ENCODE measurements at regions not wholly inside any gene's neighbourhood (a gene's known extent, or its start where the extent isn't known, plus 50 kb on each side); places are given as distances from the start of the nearest gene placed in this dataset.
"Not testable (repeated sequence)": the region's sequence is repeated elsewhere in the genome, so short reads cannot be mapped to it uniquely, and the experiment has no call there.

DNA sequence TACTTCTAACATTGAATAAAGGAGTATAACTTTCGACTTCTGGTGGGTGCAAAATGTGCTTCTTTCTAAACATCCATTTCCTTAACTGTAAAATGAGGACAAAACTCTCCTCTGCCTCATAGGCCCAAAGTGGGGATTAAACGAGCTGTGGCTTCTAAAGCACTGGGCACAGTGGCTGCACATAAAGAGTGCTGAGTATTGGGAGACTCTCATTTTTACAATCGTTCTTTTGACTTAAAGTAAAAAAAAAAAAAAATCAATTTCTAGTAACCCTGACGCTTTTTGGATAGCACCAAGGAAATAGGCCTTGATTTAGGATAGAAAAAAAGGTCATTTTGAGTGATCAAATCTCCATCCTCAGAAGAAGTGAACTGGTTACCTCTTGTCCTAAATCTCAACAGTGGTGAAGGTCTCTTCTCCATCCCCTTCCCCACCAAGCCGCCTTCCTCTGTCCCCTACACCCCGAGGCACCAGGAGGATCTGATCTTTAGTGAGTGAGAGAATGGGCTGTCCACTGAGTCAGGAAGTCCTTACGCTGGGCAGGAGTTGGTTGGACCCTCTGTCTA is 161.6 kb downstream of the DDX1 start:
- DNase-seq (ENCODE audit: low spot score): no peak

DNA sequence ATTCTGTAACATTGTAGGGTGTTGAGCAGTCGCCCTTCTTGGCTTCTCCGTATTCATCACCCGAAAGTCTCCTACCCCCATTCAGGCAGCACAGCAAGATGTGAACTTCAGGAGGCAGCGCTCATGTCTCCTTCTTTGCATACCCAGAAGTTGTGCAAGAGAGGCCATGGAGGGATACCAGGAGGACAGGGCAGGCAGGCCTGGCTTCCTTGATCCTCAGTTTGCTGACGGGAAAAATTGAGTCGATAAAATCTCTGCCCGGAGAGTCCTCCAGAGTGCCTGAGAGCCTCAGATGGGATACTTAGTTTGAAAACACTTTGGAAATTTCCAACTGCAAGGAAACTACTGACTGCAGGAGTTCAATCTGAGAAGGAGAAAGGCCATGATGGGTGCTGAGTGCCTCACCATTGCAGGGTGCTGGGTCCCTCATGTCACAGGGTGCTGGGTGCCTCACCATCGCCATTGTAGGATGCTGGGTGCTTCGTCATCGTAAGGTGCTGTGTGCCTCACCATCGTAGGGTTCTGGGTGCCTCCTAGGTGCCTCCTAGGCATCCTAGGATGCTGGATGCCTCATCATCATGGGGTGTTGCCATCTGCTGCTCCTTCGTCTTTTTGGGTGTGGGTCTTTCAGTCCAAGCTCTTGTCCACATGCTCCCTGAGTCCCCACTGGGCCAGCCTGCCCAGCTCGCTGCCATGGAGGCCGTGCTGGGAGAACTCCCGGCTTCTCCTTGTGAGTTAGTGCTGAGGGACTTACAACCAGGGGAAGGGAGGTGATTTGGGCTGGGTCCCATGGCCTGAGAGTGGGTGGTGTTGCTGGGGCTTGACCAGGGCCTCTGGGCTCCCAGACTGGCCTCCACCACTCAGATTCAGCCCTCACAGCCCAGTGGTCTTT is 162.4 kb downstream of the DDX1 start:
- DNase-seq (ENCODE audit: low spot score): no peak

DNA sequence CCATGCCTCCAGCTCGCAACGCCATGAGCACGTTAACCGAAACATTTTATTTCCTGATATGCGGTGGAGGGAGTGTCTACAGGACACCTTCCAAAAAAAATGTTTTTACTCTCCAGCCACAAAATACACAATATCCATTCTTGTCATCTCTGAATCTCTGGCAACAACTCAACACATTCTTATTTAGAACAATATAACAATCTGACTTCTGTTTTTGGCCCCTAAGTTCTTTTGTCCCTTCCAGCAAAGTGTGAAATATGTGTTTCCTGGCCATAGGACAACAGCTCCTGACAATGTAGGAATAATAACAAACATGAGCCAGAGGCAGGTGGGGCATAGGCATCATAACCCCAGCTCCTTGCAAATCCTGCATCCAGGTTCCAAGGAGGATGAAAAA is 163.0 kb downstream of the DDX1 start:
- no peak for DNase-seq (ENCODE audit: low spot score)

DNA sequence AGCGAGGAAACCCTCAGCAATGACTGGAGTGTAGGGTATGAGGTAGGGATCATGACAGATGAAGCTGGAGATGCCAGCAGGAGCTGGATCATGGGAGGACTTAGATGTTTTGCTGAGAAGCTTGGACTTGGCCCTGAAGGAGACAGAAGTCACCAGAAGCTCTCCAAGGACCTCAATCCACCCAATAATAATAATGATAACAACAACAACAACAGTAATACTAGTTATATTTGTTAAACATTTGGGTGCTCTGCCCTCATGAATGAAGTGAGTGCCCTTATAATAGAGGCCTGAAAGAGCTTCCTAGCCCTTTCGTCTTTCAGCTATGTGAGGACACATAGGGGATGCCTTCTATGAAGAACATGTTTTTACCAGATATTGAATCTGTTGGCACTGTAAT is 163.9 kb downstream of the DDX1 start:
- DNase-seq (ENCODE audit: low spot score): no peak

DNA sequence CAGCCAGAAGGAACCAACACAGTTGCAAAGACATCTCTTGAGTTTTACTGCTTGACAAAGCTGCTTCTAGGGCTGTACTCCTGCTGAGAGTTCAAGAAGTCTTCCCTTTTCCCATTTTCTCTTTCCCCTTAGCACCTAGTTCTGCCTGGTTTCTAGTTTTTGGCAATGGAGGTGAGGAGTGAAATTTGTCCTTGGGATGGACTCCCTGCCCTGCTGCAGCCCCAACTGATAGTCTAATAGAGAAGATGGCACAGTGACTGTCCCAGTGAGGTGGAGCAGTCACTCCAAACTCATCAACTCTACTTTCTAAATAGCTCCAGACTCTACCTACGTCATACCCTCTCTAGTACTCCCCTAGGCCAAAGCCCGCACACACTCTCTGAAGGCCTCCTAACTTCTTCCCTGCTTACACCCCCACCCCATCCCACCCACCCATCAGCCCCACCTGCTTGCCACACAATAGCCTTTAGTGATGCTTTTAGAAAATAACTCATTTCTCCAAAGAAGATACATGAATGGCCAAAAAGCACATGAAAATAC is 164.4 kb downstream of the DDX1 start:
- no peak for DNase-seq (ENCODE audit: low spot score)

DNA sequence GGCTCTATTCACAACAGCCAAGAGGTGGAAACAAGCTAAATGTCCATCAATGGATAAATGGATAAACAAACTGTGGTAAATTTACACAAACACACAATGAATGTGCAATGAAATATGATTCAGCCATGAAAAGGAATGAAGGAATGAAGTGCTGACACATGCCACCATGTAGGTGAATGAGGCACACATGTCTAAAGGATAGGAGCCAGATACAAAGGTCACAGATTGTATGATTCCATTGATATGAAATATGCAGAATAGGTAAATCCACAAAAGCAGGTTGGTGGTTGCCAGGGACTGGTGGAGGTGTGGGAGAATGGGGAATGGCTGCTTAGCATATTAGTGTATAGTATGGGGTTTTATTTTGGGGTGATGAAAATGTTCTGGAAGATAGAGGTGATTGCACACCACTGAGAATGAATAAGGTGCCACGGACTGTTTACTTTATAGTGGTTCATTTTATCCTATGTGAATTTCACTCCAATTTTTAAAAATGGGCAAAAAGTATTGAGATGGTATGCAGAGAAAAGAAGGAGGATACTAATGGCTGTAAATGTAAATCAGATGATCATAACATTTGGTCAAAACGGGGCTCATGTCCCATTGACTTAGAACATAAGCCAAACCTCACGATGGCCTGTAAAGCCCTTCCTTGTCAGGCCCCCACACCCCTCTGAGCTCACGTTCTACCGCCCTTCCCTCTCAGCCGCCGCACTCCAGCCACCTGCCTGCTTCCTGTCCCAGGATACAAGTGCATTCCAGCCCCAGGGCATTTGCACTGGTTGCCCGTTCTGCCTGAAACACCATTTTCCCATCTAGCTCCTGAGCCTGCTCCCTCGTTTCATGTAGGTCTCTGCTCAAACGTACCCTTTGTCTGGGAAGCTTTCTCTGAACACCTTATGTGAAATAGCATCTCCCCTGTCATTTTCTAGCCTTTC is 165.5 kb downstream of the DDX1 start:
- DNase-seq (ENCODE audit: low spot score): no peak

DNA sequence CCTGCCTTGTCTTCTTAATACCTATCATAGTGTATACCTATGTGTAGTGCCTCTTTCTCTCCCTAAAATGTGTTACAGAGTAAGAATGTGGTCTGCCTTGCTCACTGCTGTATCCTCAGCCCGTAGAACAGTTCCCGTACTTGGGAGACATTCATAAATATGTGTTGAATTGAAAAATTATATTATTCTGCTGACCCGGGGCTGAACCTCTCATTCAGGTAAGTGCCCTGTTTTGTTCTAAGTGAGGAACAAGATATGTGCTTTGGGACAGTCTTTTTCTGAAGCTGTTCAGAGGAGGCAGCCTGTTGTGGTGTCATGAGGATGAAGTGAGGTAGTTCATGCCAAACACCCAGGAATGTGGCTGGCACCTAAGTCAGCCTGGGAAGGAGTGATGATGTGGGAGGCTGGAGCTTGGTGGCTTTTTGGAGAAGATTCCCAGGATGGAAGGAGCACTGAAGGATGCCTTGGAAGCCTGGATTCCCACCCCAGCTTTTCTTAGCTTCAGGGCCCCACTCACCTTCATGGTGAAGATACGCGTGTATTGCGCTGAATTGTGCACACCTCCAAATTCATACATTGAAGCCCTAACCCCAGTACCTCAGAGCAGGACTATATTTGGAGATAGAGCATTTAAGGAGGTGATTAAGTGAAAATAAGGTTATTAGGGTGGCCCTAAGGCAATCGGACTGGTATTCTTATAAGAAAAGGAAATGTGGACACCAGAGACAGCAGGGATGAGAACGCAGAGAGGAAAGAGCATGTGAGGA is 166.3 kb downstream of the DDX1 start:
- DNase-seq (ENCODE audit: low spot score): no peak

DNA sequence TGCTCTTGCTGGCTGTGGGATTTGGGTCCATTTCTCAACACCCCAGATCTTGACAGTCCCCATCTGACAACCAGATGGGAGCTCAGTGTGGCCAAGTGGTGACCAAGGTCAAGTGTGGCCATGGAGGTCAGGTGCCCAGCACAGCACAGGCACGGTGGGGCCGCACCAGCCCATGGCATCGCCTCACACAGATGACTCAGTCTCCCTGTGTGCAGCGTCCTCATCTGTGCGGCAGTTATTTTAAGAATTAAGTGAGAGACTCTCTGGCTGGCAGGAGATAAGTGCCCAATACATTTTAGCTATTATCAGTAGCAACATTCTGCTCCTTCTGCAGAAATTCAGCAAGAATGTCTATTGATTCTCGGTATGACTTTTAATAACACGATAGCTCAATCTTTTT is 167.2 kb downstream of the DDX1 start:
- no peak for DNase-seq (ENCODE audit: low spot score)

DNA sequence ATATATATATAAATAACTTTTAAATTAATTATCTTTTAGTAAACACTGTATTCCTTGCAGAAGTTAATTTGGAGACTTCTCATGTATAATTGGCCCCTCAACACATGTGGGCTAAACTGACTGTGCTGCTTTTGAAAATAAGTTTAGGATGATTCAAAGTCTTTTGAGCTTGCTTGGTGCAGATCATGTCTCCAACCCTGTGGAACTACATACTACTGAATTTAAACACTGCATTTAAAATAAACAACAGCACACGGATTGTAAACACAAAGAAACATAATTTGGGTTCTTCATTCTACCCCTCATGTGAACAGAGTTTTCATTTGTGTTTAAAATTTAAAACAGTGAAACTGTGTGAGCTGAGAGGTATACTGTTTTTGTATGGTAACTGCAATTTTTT is 167.7 kb downstream of the DDX1 start:
- no peak for DNase-seq (ENCODE audit: low spot score)

DNA sequence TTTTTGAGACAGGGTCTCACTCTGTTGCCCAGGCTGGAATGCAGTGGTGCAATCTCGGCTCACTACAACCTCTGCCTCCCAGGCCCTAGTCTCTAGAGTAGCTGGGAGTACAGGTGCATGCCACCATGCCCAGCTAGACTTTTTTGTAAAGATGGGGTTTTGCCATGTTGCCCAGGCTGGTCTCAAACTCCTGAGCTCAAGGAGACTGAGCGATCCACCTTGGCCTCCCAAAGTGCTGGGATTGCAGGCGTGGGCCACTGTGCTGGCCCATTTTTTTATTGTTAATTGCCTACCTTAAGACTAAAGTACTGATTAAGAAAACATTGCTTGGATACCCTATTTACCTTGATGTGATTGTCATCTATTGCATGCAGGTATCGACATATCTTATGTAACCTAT is 168.1 kb downstream of the DDX1 start:
- DNase-seq (ENCODE audit: low spot score): not testable (repeated sequence)

DNA sequence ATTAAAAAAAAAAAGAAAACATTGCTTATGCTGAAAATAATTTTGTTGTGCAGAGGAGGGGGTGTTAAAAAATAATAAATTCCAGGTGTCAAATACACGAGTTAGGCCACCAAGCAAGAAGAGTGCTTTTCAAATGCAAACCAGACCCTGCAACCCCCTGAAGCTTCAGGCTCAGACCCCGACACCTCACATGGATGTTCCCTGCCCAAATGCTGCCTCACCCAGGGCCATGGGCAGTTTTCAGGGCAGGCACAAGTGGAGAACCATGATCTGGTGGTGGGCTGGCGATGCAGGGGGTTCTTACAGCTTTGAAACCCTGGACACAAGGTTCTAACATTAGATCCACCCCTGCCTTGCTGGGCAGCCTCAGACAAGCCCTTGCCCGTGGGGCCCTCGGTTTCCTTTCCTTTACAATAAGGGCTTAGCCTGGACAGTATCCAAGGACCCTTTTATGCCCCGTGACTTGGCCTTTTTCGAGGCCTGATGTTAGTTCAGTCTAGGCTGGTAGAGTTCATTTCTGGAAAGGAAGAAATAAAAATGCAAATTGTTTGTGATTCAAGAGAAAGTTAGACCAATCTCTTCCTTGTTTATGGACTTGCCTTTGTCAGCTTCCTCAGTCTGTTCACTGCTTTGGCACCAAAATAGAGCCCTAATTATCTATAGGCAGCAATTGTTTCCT is 168.7 kb downstream of the DDX1 start:
- no peak for DNase-seq (ENCODE audit: low spot score)

DNA sequence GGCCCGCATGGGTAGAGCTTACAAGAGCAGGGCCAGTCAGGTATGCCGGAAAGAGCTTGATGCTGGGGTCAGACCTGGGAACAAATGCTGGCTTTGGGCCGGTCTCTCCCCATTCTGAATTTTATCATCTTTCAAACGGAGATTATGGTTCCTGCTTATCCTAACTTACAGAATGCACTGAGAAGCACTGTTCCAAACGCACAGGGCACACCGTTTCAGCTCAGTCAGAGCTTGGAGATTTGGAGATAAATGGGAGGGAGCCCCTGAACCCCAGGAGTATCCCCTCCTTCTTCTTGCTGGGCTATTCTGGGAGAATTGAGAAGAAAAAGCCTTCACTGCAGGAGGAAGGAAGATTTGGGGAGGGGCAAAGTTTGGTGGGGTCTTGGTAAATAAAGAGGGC is 169.4 kb downstream of the DDX1 start:
- DNase-seq (ENCODE audit: low spot score): no peak

DNA sequence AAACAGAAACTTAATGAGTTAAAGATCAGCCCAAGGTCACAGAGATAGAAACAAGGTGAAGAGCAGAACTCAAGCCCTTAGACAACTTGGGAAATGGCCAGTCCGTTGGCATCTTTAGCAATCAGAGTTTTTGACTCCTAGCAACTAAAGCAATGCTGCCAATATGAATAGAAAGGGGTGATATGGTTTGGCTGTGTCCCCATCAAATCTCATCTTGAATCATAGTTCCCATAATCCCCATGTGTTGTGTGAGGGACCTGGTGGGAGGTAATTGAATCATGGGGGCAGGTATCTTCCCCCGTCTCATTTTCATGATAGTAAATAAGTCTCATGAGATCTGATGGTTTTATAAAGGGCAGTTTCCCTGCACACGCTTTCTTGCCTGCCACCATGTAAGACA is 170.2 kb downstream of the DDX1 start:
- no peak for DNase-seq (ENCODE audit: low spot score)

DNA sequence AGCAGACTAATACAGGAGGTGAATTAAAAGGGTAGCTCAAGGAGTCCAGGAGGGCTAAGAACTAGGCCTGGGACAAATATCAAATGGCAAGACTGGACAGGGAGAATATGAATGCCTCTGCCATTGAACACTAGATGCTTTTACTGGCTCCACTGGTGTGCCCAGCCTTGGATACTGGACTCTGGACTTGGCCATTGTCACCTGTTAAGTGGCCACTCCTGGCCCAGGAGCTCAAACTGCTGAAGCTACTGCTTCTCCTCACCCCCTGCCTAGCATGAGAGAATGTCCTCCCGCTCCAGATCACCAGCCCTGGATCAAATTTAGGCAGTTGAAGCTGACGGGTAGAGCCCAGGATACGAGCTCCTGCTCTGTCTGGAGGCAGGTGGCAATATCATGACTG is 170.8 kb downstream of the DDX1 start:
- DNase-seq (ENCODE audit: low spot score): no peak

DNA sequence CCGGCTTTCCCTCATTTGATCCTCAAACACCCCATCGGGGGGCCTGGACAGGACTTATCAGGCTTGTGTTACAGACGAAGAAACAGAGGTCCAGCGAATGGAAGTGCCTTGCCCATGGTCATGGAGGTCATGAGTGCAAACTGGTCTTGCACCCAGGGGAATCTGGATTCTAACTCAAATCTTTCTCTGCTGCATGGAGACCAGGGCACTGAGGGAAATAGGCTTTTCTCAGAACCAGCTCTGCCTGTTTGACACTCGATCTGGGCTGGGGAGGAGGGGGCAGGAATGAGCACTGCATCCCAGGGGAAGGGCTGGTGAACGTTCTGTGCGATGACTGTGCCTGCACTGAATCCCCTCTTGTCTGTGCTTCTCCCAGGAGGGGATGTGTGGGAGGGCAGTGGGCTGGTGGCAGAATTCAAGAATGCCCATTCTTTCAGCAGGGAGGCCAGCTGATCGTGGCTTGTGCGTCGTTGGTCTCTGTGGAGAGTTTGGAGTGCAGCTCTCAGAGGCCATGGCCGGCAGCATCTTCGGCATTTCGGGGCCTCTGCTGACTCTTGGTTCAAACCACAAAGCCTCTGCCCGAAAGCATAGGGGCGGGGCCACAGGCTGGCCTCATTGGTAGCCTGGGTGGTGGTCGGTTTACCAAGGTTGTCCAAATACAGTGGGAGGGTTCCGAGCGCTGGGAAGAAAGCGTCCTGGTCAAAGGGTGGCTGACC is 171.6 kb downstream of the DDX1 start:
- no peak for DNase-seq (ENCODE audit: low spot score)

DNA sequence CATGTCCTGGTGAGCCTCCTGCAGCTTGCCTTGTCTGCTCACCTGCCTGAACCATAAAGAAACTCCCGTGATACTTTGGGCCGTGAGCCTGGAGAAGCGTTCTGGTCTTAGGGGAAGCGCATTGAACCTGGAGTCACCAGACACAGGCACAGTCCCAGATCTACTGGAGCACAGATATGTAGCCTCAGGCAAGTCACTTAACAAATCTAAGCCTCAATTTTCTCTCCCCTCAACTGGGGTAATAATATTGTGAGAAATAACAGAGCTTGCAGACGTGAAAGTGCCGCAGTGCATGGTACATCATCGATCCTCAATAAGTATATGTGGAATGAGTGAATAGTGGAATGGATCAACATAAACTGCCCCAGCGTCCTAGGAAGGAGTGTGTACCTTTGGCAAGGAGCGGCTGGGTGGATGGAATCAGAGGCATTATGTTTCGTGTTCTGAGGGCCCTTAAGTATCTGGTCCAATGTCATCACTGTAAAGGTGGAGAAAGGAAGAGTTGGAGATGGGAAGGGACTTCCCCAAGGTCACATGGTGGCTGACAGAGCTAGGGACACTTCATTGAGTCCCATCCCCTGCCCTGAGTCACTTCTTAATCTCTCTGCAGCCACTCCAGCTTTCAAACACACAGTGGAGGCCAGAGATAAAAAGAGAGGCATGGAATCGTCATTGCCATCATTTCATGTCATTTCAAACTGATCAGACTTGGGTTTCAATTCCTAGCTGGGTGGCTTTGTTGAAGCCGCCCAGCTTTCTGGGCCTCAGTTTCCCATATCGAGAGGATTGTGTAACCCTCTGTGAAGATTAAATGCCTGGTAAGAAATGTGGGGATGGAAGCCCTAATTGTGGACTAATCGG is 172.4 kb downstream of the DDX1 start:
- DNase-seq (ENCODE audit: low spot score): no peak

DNA sequence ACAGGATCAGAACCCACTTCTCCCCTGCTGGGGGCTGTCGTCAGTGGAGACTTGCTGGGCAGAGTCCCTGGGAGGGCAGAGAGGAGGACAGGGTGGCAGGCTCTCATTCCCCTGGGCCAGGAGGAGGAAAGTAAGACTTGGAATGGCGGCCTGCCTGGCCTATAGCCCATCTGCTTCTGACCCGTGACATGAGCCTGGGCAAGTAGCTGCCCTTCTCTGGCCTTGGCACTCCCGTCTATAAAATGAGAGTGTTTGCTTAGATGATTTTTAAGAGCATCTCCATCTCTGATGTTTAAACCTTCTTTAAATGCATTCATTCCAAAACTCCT is 173.0 kb downstream of the DDX1 start:
- DNase-seq (ENCODE audit: low spot score): no peak

DNA sequence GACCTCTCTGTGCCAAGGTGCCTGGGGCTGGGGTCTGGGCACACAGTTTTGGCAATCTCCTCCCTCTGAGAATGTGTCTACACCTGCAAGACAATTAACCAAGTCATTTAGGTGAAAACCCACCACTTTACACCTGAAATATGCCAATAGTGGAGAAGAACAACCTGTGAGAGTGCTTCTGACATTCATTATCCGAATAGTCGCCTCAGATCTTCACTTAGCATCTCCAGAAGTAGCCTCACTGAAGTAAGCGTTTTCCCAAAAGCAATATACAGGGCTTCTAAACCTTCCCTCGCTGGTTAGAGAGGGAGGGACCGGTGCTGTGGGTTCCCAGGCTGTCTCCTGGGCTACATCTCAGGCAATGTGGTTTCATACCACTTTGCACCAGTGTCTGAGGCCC is 173.5 kb downstream of the DDX1 start:
- DNase-seq (ENCODE audit: low spot score): no peak

DNA sequence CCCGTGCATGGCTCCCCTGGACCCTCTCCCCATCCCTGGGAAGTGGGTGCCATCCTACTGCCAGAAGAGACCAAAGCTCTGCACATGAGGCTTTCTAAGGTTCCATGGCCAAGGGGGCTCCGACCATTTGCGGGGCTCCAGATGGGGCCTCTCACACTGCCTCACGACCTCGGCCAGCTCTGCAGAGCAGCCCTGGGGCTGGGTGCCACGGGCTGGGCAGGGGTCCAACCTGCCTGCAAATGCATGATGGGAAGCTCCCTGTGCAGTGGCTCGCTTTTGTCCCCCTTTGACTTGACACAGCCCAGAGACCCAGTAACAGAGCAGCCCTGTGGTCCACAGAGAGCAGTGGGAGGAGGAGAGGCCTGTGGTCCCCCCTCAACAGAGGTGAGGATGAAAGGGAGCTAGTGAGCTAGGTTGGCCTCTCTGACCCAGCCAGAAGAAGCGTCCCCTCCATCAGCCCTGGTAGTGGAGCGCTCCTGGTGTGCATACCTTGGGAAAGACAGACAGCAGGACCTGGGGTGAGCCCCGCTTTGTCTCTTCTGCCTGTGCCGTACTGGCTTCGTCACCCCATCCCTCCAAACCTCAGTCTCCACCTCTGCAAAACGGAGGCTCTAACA is 174.1 kb downstream of the DDX1 start:
- no peak for DNase-seq (ENCODE audit: low spot score)

Measured in AG20443 (cell line).